ENCODE measurements at regions not wholly inside any gene's neighbourhood (a gene's known extent, or its start where the extent isn't known, plus 50 kb on each side); places are given as distances from the start of the nearest gene placed in this dataset.

GRCh38 chr4:23171976-23172375 is 479.2 kb downstream of the GBA3 start:
- no peaks in the 10 kb centered on the region for H3K36me3 ChIP-seq (ENCODE audit: control insufficient read depth, insufficient read depth, low read length)
- WGBS, 2 experiments = 47 to 48% methylated on average over 2 of the region's 2 CpGs
- no peak overlapping the region for H3K27ac ChIP-seq (ENCODE audit: insufficient read depth, low read depth, low read length, poor library complexity, severe bottlenecking)
- no peak overlapping the region for H3K4me3 ChIP-seq (ENCODE audit: insufficient read depth, low read depth, low read length)
- no peaks in the 10 kb centered on the region for H3K27me3 ChIP-seq (ENCODE audit: control insufficient read depth, insufficient read depth, low read length, poor library complexity, severe bottlenecking)
- H3K4me1 ChIP-seq (ENCODE audit: control insufficient read depth, insufficient read depth, low read length) = no peaks in the 10 kb centered on the region
- no peaks in the 10 kb centered on the region for H3K9me3 ChIP-seq (ENCODE audit: control insufficient read depth, low read length)

DNA sequence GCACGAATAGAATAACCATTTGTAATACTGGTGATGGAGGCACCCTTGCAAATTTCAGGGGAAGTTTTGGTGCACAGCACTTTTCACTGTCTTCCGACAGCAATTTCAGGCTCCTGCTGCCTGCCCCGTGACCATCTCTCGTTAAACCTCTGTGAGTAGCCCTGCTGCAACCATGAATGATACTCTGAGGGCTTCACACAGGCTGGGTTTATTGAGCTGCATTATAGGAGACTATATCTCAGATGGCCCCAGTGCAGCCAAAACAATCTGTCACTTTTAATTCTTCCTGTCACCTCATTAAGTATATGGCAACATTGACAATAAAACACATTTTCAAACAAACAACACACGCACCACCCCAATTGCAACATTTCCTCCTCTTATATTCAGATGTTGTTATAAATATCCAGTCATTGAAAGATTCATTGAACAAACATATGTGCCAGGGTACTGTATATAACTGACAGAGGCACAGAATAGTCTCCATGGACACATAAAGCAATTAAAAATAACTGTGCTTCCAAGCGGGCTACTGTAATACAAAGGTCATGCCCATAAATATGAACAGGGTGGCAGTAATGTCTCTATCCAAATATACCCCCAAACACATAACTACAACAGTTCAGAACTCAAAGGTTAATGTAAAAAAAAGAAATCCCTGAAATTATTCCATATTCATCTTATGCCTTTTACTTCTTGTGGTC is 477.0 kb downstream of the GBA3 start:
- no peak overlapping the region for H3K4me3 ChIP-seq (ENCODE audit: insufficient read depth, low read depth, low read length)
- H3K4me1 ChIP-seq (ENCODE audit: control insufficient read depth, insufficient read depth, low read length) = no peaks in the 10 kb centered on the region
- H3K36me3 ChIP-seq (ENCODE audit: control insufficient read depth, insufficient read depth, low read length) = no peaks in the 10 kb centered on the region
- H3K27ac ChIP-seq (ENCODE audit: insufficient read depth, low read depth, low read length, poor library complexity, severe bottlenecking) = no peak overlapping the region
- no peaks in the 10 kb centered on the region for H3K27me3 ChIP-seq (ENCODE audit: control insufficient read depth, insufficient read depth, low read length, poor library complexity, severe bottlenecking)
- no peaks in the 10 kb centered on the region for H3K9me3 ChIP-seq (ENCODE audit: control insufficient read depth, low read length)
- WGBS, 2 experiments = 82 to 91% methylated on average over 6 of the region's 6 CpGs

DNA sequence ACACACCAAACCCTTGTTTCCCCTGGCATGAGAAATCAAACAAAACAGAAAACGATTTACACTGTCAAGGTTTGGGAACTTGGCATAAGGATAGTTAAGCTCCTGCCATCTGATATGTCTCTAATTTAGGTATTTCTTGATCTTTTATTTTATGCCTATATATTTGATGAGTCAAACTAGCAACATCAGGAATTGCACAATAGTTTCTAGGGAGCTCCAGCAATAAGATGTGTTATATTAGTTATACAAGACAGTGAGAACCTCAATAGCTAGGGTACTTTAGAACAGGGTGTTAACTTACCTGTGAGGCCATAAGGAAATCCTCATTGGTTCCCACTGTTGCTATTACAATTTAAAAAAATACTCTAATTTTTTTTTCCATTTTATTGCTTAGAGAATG is 474.2 kb downstream of the GBA3 start:
- Histone ChIP-seq H3K27me3 (ENCODE audit: control insufficient read depth, insufficient read depth, low read length, poor library complexity, severe bottlenecking) (no peaks in the 10 kb centered on the region), H3K4me1 (ENCODE audit: control insufficient read depth, insufficient read depth, low read length) (peaks cover 11% of the 10 kb centered on the region), H3K36me3 (ENCODE audit: control insufficient read depth, insufficient read depth, low read length) (no peaks in the 10 kb centered on the region), H3K9me3 (ENCODE audit: control insufficient read depth, low read length) (no peaks in the 10 kb centered on the region), H3K27ac (ENCODE audit: insufficient read depth, low read depth, low read length, poor library complexity, severe bottlenecking) (no peak overlapping the region), H3K4me3 (ENCODE audit: insufficient read depth, low read depth, low read length) (no peak overlapping the region)
- 86 to 88% methylated on average over 1 of the region's 1 CpG for WGBS, 2 experiments

- Histone ChIP-seq H3K27me3 (ENCODE audit: control insufficient read depth, insufficient read depth, low read length, poor library complexity, severe bottlenecking) (no peaks in the 10 kb centered on the region), H3K9me3 (ENCODE audit: control insufficient read depth, low read length) (no peaks in the 10 kb centered on the region), H3K27ac (ENCODE audit: insufficient read depth, low read depth, low read length, poor library complexity, severe bottlenecking) (no peak overlapping the region), H3K36me3 (ENCODE audit: control insufficient read depth, insufficient read depth, low read length) (no peaks in the 10 kb centered on the region), H3K4me3 (ENCODE audit: insufficient read depth, low read depth, low read length) (no peak overlapping the region), H3K4me1 (ENCODE audit: control insufficient read depth, insufficient read depth, low read length) (peaks cover 15% of the 10 kb centered on the region)
- WGBS, 2 experiments = 73 to 82% methylated on average over 5 of the region's 5 CpGs
Observed at GRCh38 chr4:23166407-23166806, 473.7 kb downstream of the GBA3 start.

GRCh38 chr4:23165669-23166068 is 472.9 kb downstream of the GBA3 start:
- no CpG with 5 or more reads among the region's 1 CpG for WGBS, 2 experiments
- Histone ChIP-seq H3K4me1 (ENCODE audit: control insufficient read depth, insufficient read depth, low read length) (peaks cover 22% of the 10 kb centered on the region), H3K27me3 (ENCODE audit: control insufficient read depth, insufficient read depth, low read length, poor library complexity, severe bottlenecking) (no peaks in the 10 kb centered on the region), H3K36me3 (ENCODE audit: control insufficient read depth, insufficient read depth, low read length) (no peaks in the 10 kb centered on the region), H3K4me3 (ENCODE audit: insufficient read depth, low read depth, low read length) (no peak overlapping the region), H3K27ac (ENCODE audit: insufficient read depth, low read depth, low read length, poor library complexity, severe bottlenecking) (no peak overlapping the region), H3K9me3 (ENCODE audit: control insufficient read depth, low read length) (no peaks in the 10 kb centered on the region)

DNA sequence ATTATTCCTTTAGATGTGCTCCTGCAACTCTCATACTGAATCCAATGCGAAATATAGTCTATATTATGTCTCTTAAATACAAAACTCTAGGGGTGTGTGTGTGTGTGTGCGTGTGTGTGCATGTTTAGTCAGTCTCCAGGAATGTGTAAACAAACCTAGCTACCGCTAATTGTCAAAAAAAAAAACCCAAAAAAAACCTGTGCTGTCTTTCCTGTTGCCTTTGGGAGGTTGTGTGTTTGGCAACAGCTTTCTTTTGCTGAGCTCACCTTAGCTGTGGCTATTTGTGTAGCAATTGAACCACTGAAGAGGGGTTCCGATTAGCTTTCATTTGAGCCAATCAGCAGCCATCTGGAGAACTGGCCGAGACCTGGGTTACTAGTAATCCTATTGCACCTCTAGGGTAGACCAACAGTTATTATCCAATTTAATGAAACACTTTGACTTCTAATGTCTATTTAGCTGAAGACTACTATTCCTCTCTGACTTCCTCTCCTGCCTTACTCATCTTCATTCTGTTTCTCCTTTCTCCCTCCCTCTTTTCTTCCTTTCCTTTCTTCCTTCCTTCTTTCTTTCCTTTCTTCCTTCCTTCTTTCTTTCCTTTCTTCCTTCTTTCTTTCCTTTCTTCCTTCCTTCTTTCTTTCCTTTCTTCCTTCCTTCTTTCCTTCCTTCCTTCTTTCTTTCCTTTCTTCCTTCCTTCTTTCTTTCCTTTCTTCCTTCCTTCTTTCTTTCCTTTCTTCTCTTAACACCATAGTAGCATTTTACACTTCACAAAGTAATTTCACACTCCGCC is 471.1 kb downstream of the GBA3 start:
- 78 to 88% methylated on average over 3 to 6 of the region's 6 CpGs for WGBS, 2 experiments
- no peak overlapping the region for H3K27ac ChIP-seq (ENCODE audit: insufficient read depth, low read depth, low read length, poor library complexity, severe bottlenecking)

DNA sequence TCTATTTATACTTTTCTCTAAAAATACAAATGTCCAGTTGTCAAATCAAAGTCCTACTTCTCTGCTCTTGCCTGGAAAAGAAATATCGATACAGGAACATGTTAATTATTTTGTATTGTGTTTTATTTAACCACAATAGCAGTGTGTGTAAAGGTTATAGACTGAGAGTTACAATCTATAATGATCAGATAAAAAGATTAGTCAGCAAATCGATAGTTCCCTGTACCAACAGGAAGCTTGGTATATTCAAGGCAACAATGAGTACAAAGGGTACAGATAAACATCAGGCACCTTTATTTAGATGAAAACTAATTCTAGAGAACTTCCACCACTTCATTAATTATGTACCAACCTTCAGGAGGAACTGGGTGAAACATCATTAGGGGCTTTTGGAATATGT is 469.5 kb downstream of the GBA3 start:
- peaks cover 29% of the 10 kb centered on the region for H3K4me1 ChIP-seq (ENCODE audit: control insufficient read depth, insufficient read depth, low read length)
- no peaks in the 10 kb centered on the region for H3K36me3 ChIP-seq (ENCODE audit: control insufficient read depth, insufficient read depth, low read length)
- no peaks in the 10 kb centered on the region for H3K9me3 ChIP-seq (ENCODE audit: control insufficient read depth, low read length)
- 63 to 82% methylated on average over 1 to 2 of the region's 2 CpGs for WGBS, 2 experiments
- no peak overlapping the region for H3K4me3 ChIP-seq (ENCODE audit: insufficient read depth, low read depth, low read length)
- no peaks in the 10 kb centered on the region for H3K27me3 ChIP-seq (ENCODE audit: control insufficient read depth, insufficient read depth, low read length, poor library complexity, severe bottlenecking)
- peak overlapping the region; percentile 67 for H3K27ac ChIP-seq (ENCODE audit: insufficient read depth, low read depth, low read length, poor library complexity, severe bottlenecking)

More for the DNA sequence above, 471.1 kb downstream of the GBA3 start:
- Histone ChIP-seq H3K27me3 (ENCODE audit: control insufficient read depth, insufficient read depth, low read length, poor library complexity, severe bottlenecking) (no peaks in the 10 kb centered on the region), H3K4me3 (ENCODE audit: insufficient read depth, low read depth, low read length) (no peak overlapping the region), H3K9me3 (ENCODE audit: control insufficient read depth, low read length) (no peaks in the 10 kb centered on the region), H3K36me3 (ENCODE audit: control insufficient read depth, insufficient read depth, low read length) (no peaks in the 10 kb centered on the region), H3K4me1 (ENCODE audit: control insufficient read depth, insufficient read depth, low read length) (peaks cover 29% of the 10 kb centered on the region)

DNA sequence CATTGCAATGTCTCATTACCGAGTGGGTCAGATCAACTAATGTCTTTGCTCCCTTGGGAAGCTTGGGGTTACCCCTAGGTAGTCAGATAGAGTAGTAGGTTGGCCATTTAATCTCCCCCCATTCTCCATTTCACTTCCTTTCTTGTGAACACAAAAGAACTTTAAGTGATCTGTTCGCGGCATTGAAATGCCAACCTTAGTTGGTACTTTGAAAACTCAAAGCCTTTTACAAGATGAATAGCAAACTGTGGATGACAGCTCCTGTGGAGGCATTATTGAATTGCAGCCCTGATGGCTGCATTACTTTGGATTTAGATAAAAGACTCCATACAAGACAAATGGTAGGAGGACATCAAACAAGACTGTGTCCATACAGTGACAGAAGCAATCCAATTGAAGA is 469.1 kb downstream of the GBA3 start:
- H3K4me1 ChIP-seq (ENCODE audit: control insufficient read depth, insufficient read depth, low read length) = peaks cover 29% of the 10 kb centered on the region
- H3K27me3 ChIP-seq (ENCODE audit: control insufficient read depth, insufficient read depth, low read length, poor library complexity, severe bottlenecking) = no peaks in the 10 kb centered on the region
- no peak overlapping the region for H3K4me3 ChIP-seq (ENCODE audit: insufficient read depth, low read depth, low read length)
- H3K36me3 ChIP-seq (ENCODE audit: control insufficient read depth, insufficient read depth, low read length) = no peaks in the 10 kb centered on the region
- WGBS, 2 experiments = 3 to 5% methylated on average over 3 of the region's 3 CpGs
- H3K27ac ChIP-seq (ENCODE audit: insufficient read depth, low read depth, low read length, poor library complexity, severe bottlenecking) = peak overlapping the region; percentile 68
- no peaks in the 10 kb centered on the region for H3K9me3 ChIP-seq (ENCODE audit: control insufficient read depth, low read length)

GRCh38 chr4:23153076-23153475 is 460.3 kb downstream of the GBA3 start:
- 89 to 92% methylated on average over 2 of the region's 2 CpGs for WGBS, 2 experiments

GRCh38 chr4:23149815-23150214 is 457.1 kb downstream of the GBA3 start:
- H3K4me3 ChIP-seq (ENCODE audit: insufficient read depth, low read depth, low read length) = no peak overlapping the region
- H3K36me3 ChIP-seq (ENCODE audit: control insufficient read depth, insufficient read depth, low read length) = no peaks in the 10 kb centered on the region
- no peaks in the 10 kb centered on the region for H3K9me3 ChIP-seq (ENCODE audit: control insufficient read depth, low read length)
- H3K27me3 ChIP-seq (ENCODE audit: control insufficient read depth, insufficient read depth, low read length, poor library complexity, severe bottlenecking) = no peaks in the 10 kb centered on the region
- 89 to 92% methylated on average over 4 of the region's 4 CpGs for WGBS, 2 experiments
- no peaks in the 10 kb centered on the region for H3K4me1 ChIP-seq (ENCODE audit: control insufficient read depth, insufficient read depth, low read length)
- H3K27ac ChIP-seq (ENCODE audit: insufficient read depth, low read depth, low read length, poor library complexity, severe bottlenecking) = no peak overlapping the region

More at GRCh38 chr4:23153076-23153475, 460.3 kb downstream of the GBA3 start:
- Histone ChIP-seq H3K27me3 (ENCODE audit: control insufficient read depth, insufficient read depth, low read length, poor library complexity, severe bottlenecking) (no peaks in the 10 kb centered on the region), H3K9me3 (ENCODE audit: control insufficient read depth, low read length) (no peaks in the 10 kb centered on the region), H3K36me3 (ENCODE audit: control insufficient read depth, insufficient read depth, low read length) (no peaks in the 10 kb centered on the region), H3K4me3 (ENCODE audit: insufficient read depth, low read depth, low read length) (no peak overlapping the region), H3K4me1 (ENCODE audit: control insufficient read depth, insufficient read depth, low read length) (no peaks in the 10 kb centered on the region), H3K27ac (ENCODE audit: insufficient read depth, low read depth, low read length, poor library complexity, severe bottlenecking) (no peak overlapping the region)

All from ectodermal cell (in vitro differentiated cells).